ENCODE measurements at regions not wholly inside any gene's neighbourhood (a gene's known extent, or its start where the extent isn't known, plus 50 kb on each side); places are given as distances from the start of the nearest gene placed in this dataset.

DNA sequence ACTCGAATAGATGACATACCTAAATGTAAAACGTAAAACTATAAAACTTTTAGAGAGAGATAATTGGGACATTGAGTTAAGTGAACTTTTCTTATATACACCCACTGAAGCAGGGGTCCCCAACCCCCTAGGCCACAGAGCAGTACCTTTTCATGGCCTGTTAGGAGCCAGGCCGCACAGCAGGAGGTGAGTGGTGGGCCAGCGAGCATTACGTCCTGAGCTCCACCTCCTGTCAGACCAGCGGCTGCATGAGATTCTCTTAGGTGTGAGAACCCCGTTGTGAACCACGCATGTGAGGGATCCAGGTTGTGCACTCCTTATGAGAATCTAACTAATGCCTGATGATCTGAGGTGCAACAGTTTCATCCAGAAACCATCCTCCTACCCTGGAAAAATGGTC is 114.8 kb downstream of the HMX1 start:
- DNase-seq, result no peak
- H3K36me3 ChIP-seq (ENCODE audit: control insufficient read depth, insufficient read depth, low read length), result no peaks in the 10 kb centered on the region
- no peaks in the 10 kb centered on the region for H3K4me1 ChIP-seq (ENCODE audit: control insufficient read depth, insufficient read depth, low read length)
- no peaks in the 10 kb centered on the region for H3K27me3 ChIP-seq (ENCODE audit: control insufficient read depth, insufficient read depth, low read length)
- WGBS (ENCODE audit: insufficient coverage, low lambda C conversion rate), result no CpG with 5 or more reads among the region's 8 CpGs
- H3K27ac ChIP-seq (ENCODE audit: low read length), result no peak overlapping the region
- H3K4me3 ChIP-seq (ENCODE audit: low read length), result no peak overlapping the region
- H3K9me3 ChIP-seq (ENCODE audit: control insufficient read depth, low read depth, low read length), result no peaks in the 10 kb centered on the region

GRCh38 chr4:8754634-8755589 is 116.7 kb downstream of the HMX1 start:
- H3K4me1 ChIP-seq (ENCODE audit: control insufficient read depth, insufficient read depth, low read length), result no peaks in the 10 kb centered on the region
- 100% methylated on average over 1 of the region's 23 CpGs for WGBS (ENCODE audit: insufficient coverage, low lambda C conversion rate)
- no peaks in the 10 kb centered on the region for H3K36me3 ChIP-seq (ENCODE audit: control insufficient read depth, insufficient read depth, low read length)
- no peaks in the 10 kb centered on the region for H3K9me3 ChIP-seq (ENCODE audit: control insufficient read depth, low read depth, low read length)
- no peaks in the 10 kb centered on the region for H3K27me3 ChIP-seq (ENCODE audit: control insufficient read depth, insufficient read depth, low read length)
- no peak overlapping the region for H3K27ac ChIP-seq (ENCODE audit: low read length)
- H3K4me3 ChIP-seq (ENCODE audit: low read length), result no peak overlapping the region
- DNase-seq, result no peak

DNA sequence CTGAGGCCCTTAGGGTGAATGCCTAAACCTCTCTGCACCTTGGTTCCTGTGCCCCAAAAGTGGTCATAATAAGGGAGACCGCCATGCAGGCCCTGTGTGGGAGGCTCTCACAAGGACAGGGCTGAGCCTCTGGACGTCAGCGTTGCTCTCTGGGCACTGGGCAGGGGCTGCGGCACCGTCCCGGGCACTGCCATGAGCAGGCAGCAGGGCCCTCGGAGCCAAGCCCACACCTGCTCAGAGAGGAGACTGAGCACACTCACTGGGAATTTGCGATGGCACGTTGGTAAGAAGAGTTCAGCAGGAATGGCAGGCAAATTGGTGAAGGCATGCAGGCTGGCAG is 123.4 kb downstream of the HMX1 start:
- Histone ChIP-seq H3K4me1 (ENCODE audit: control insufficient read depth, insufficient read depth, low read length) (no peaks in the 10 kb centered on the region), H3K9me3 (ENCODE audit: control insufficient read depth, low read depth, low read length) (no peaks in the 10 kb centered on the region), H3K27me3 (ENCODE audit: control insufficient read depth, insufficient read depth, low read length) (no peaks in the 10 kb centered on the region), H3K4me3 (ENCODE audit: low read length) (no peak overlapping the region), H3K36me3 (ENCODE audit: control insufficient read depth, insufficient read depth, low read length) (no peaks in the 10 kb centered on the region), H3K27ac (ENCODE audit: low read length) (no peak overlapping the region)
- DNase-seq, result no peak
- no CpG with 5 or more reads among the region's 9 CpGs for WGBS (ENCODE audit: insufficient coverage, low lambda C conversion rate)

- no CpG with 5 or more reads among the region's 39 CpGs for WGBS (ENCODE audit: insufficient coverage, low lambda C conversion rate)
- Histone ChIP-seq H3K4me3 (ENCODE audit: low read length) (no peak overlapping the region), H3K27ac (ENCODE audit: low read length) (no peak overlapping the region), H3K36me3 (ENCODE audit: control insufficient read depth, insufficient read depth, low read length) (no peaks in the 10 kb centered on the region), H3K9me3 (ENCODE audit: control insufficient read depth, low read depth, low read length) (no peaks in the 10 kb centered on the region), H3K27me3 (ENCODE audit: control insufficient read depth, insufficient read depth, low read length) (no peaks in the 10 kb centered on the region), H3K4me1 (ENCODE audit: control insufficient read depth, insufficient read depth, low read length) (no peaks in the 10 kb centered on the region)
- no peak for DNase-seq
Observed at GRCh38 chr4:8747467-8748235, 124.0 kb downstream of the HMX1 start.

DNA sequence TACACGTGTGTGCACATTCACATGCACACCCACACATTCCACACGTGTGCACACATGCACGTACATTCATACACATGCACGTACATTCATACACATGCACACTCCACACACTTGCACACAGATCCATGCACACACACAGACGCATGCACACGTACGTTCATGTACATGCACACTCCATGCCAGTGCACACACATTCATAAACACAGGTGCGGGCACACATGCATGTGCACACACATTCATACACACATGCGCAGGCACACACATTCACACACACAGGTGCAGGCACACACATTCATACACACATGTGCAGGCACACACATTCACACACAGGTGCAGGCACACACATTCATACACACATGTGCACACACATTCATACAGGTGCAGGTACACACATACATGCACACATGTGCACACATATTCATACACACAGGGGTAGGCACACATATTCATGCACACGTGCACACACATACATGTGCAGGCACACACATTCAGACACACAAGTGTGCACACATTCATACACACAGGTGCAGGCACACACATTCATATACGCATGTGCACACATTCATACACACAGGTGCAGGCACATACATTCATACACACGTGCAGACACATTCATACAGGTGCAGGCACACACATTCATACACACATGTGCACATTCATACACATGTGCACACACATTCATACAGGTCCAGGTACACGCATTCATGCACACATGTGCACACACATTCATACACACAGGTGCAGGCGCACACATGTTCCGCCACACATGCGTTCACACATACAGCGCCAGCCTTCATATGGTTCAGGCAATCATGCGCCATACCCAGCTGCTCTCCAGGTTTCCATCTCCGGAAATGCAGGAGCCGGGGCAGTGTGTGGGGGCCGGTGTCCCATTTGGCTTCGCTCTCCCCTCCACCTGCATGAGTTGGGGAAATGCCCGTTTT is 124.8 kb downstream of the HMX1 start:
- DNase-seq, result no peak
- no peaks in the 10 kb centered on the region for H3K9me3 ChIP-seq (ENCODE audit: control insufficient read depth, low read depth, low read length)
- no peaks in the 10 kb centered on the region for H3K4me1 ChIP-seq (ENCODE audit: control insufficient read depth, insufficient read depth, low read length)
- no peaks in the 10 kb centered on the region for H3K27me3 ChIP-seq (ENCODE audit: control insufficient read depth, insufficient read depth, low read length)
- 100% methylated on average over 1 of the region's 23 CpGs for WGBS (ENCODE audit: insufficient coverage, low lambda C conversion rate)
- no peak overlapping the region for H3K4me3 ChIP-seq (ENCODE audit: low read length)
- no peak overlapping the region for H3K27ac ChIP-seq (ENCODE audit: low read length)
- no peaks in the 10 kb centered on the region for H3K36me3 ChIP-seq (ENCODE audit: control insufficient read depth, insufficient read depth, low read length)

DNA sequence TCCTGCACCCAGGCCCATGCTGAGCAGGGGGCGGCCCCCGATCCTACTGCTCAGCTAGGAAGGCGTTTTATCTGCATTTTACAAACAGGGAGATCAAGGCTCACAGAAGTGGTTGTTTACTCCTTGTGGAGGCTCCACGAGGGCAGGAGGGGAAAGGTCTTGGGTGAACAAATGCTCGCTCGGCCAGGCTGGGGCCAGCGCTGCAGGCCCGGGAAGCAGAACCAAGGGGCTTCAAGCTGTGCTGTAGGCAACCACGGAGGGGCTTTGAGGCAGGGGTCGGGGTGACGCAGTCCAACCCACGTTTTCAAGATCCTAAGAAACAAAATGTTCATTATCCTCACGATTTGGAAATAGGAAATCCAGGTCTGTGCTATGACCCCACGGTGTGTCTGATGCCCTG is 125.8 kb downstream of the HMX1 start:
- no peak for DNase-seq
- no peaks in the 10 kb centered on the region for H3K9me3 ChIP-seq (ENCODE audit: control insufficient read depth, low read depth, low read length)
- no peak overlapping the region for H3K4me3 ChIP-seq (ENCODE audit: low read length)
- no peaks in the 10 kb centered on the region for H3K27me3 ChIP-seq (ENCODE audit: control insufficient read depth, insufficient read depth, low read length)
- no peak overlapping the region for H3K27ac ChIP-seq (ENCODE audit: low read length)
- H3K4me1 ChIP-seq (ENCODE audit: control insufficient read depth, insufficient read depth, low read length), result no peaks in the 10 kb centered on the region
- H3K36me3 ChIP-seq (ENCODE audit: control insufficient read depth, insufficient read depth, low read length), result no peaks in the 10 kb centered on the region
- no CpG with 5 or more reads among the region's 14 CpGs for WGBS (ENCODE audit: insufficient coverage, low lambda C conversion rate)

- no CpG with 5 or more reads among the region's 28 CpGs for WGBS (ENCODE audit: insufficient coverage, low lambda C conversion rate)
- Histone ChIP-seq H3K9me3 (ENCODE audit: control insufficient read depth, low read depth, low read length) (no peaks in the 10 kb centered on the region), H3K36me3 (ENCODE audit: control insufficient read depth, insufficient read depth, low read length) (no peaks in the 10 kb centered on the region), H3K4me3 (ENCODE audit: low read length) (no peak overlapping the region), H3K4me1 (ENCODE audit: control insufficient read depth, insufficient read depth, low read length) (no peaks in the 10 kb centered on the region), H3K27me3 (ENCODE audit: control insufficient read depth, insufficient read depth, low read length) (no peaks in the 10 kb centered on the region), H3K27ac (ENCODE audit: low read length) (no peak overlapping the region)
- DNase-seq, result no peak
Observed at GRCh38 chr4:8745005-8745790, 126.4 kb downstream of the HMX1 start.

DNA sequence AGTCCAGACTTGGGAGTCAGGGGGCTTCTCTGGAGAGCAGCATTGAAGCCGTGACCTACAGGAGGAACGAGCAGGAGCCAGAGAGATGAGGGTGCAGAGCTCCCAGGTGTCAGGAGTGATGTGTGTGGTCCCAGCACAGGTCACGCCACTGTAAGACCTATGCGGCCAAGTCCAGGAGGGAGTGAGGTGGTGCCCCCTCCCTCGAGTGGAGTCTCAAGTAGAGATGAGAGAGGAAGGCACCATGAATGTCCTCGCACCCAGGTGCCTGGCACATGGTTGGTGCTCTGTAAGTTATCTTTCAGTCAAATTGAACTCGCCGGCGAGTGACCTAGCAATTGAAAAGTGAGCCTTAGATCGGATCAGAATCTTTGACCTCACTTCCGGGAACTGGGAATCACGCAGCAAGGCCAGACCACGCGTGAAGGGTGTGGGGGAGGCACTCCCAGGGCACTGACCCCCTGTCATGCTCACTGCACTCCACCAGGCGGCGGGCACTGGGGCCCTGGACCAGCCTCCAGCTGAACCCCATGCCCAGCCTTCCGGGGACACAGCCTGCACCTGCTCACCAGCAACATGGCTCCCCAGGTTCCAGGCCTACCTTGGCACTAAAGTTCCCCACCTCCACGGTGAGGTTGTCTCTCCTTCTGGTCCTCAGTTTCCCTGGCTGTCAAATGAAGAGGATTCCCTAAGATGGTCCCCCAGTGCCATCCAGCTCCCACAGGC is 127.4 kb downstream of the HMX1 start:
- no peaks in the 10 kb centered on the region for H3K9me3 ChIP-seq (ENCODE audit: control insufficient read depth, low read depth, low read length)
- H3K4me3 ChIP-seq (ENCODE audit: low read length), result no peak overlapping the region
- no peaks in the 10 kb centered on the region for H3K27me3 ChIP-seq (ENCODE audit: control insufficient read depth, insufficient read depth, low read length)
- no peak for DNase-seq
- no peaks in the 10 kb centered on the region for H3K36me3 ChIP-seq (ENCODE audit: control insufficient read depth, insufficient read depth, low read length)
- no peak overlapping the region for H3K27ac ChIP-seq (ENCODE audit: low read length)
- no peaks in the 10 kb centered on the region for H3K4me1 ChIP-seq (ENCODE audit: control insufficient read depth, insufficient read depth, low read length)
- WGBS (ENCODE audit: insufficient coverage, low lambda C conversion rate), result no CpG with 5 or more reads among the region's 18 CpGs

DNA sequence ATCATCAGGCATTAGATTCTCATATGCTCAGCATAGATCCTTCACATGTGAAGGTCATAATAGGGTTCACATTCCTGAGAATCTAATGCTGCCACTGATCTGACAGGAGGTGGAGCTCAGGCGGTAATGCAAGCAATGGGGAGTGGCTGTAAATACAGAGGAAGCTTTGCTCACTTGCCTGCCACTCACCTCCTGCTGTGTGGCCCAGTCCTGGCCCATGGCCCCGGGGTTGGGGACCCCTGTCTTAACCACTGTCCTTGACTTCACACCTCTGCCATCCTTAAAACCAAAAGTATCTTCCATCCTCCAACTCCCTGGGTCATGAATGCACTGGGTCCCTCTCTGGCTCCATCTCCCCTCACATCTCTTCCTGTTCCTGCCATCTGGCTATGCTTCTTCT is 129.1 kb downstream of the HMX1 start:
- no peak for DNase-seq
- H3K27ac ChIP-seq (ENCODE audit: low read length), result no peak overlapping the region
- H3K9me3 ChIP-seq (ENCODE audit: control insufficient read depth, low read depth, low read length), result no peaks in the 10 kb centered on the region
- H3K4me3 ChIP-seq (ENCODE audit: low read length), result no peak overlapping the region
- no peaks in the 10 kb centered on the region for H3K27me3 ChIP-seq (ENCODE audit: control insufficient read depth, insufficient read depth, low read length)
- no CpG with 5 or more reads among the region's 2 CpGs for WGBS (ENCODE audit: insufficient coverage, low lambda C conversion rate)
- H3K36me3 ChIP-seq (ENCODE audit: control insufficient read depth, insufficient read depth, low read length), result no peaks in the 10 kb centered on the region
- no peaks in the 10 kb centered on the region for H3K4me1 ChIP-seq (ENCODE audit: control insufficient read depth, insufficient read depth, low read length)
